HepG2 (cell line): ENCODE measurements at regions not wholly inside any gene's neighbourhood (a gene's known extent, or its start where the extent isn't known, plus 50 kb on each side); places are given as distances from the start of the nearest gene placed in this dataset.

Experiments
- ATAD3A ChIP-seq: sonication (generic); formaldehyde crosslinking; IDR thresholded peaks from 2 replicates; pipeline ENCODE4 v1.4.0; 2020; ENCODE audit warnings: missing genetic modification reagents
- ATF1 ChIP-seq: IDR thresholded peaks from 2 replicates; pipeline ENCODE4 v1.6.1; 2016; ENCODE audit warnings: mild to moderate bottlenecking, control low read depth
- CTCF ChIP-seq: sonication (generic); formaldehyde crosslinking; IDR thresholded peaks from 2 replicates; pipeline ENCODE4 v1.5.0; 2020; ENCODE audit warnings: mild to moderate bottlenecking, missing genetic modification reagents, moderate library complexity
- MTA3 ChIP-seq: sonication (generic); formaldehyde crosslinking; IDR thresholded peaks from 2 replicates; pipeline ENCODE4 v1.4.0; 2020; ENCODE audit warnings: missing genetic modification reagents
- POLR2A ChIP-seq, 2 experiments: IDR thresholded peaks; 2 replicates each; pipeline ENCODE4 v1.6.1; 2011; ENCODE audit warnings: low read depth in 2 of 2, low read length in 2 of 2, mild to moderate bottlenecking in 1 of 2, moderate library complexity in 1 of 2; ENCODE audit not compliant: insufficient read depth in 1 of 2
- POLR2AphosphoS5 ChIP-seq: IDR thresholded peaks from 2 replicates; pipeline ENCODE4 v1.6.1; 2012; ENCODE audit warnings: low read depth, low read length
- ZNF138 ChIP-seq: sonication (generic); formaldehyde crosslinking; IDR thresholded peaks from 2 replicates; pipeline ENCODE4 v1.5.0; 2020; ENCODE audit warnings: mild to moderate bottlenecking, low read depth, missing genetic modification reagents
- ZNF230 ChIP-seq: sonication (generic); formaldehyde crosslinking; IDR thresholded peaks from 2 replicates; pipeline ENCODE4 v1.4.0; 2020; ENCODE audit warnings: mild to moderate bottlenecking, missing genetic modification reagents
- TF ChIP-seq, protein P1 (sequence below): sonication (generic); formaldehyde crosslinking; IDR thresholded peaks from 2 replicates; pipeline ENCODE4 v1.4.0; 2020; ENCODE audit warnings: missing genetic modification reagents

DNA sequence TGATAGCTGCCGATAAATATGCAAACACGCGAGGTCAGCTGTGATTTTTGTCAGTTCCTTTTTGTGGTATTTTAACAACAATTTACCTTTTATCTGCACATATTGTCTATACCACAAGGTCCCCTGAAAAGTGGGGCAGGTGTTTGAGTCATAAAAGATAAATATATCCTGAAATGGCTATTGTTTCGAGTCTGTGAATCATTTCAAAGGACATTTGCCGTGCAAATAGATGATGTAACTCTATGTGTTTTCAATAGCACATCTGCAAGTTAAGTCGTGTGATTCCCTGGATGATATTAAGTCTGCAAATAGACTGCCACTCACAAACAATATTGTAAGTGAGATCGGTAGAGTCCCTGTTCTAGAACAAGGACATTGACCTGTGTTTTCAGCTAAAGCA lies 193.0 kb upstream of the PITRM1 start:
- TF ChIP-seq ATAD3A (no peak), POLR2A (IDR thresholded peaks at IDR 0.05; ENCODE audit: insufficient read depth in 1 of 2, low read depth in 2 of 2, low read length in 2 of 2) (no peak), CTCF (no peak), ZNF230 (CRISPR knock-in tag) (no peak), MTA3 (no peak), ATF1 (no peak), POLR2AphosphoS5 (no peak), ZNF138 (CRISPR knock-in tag) (no peak)
- TF ChIP-seq, protein P1, sequence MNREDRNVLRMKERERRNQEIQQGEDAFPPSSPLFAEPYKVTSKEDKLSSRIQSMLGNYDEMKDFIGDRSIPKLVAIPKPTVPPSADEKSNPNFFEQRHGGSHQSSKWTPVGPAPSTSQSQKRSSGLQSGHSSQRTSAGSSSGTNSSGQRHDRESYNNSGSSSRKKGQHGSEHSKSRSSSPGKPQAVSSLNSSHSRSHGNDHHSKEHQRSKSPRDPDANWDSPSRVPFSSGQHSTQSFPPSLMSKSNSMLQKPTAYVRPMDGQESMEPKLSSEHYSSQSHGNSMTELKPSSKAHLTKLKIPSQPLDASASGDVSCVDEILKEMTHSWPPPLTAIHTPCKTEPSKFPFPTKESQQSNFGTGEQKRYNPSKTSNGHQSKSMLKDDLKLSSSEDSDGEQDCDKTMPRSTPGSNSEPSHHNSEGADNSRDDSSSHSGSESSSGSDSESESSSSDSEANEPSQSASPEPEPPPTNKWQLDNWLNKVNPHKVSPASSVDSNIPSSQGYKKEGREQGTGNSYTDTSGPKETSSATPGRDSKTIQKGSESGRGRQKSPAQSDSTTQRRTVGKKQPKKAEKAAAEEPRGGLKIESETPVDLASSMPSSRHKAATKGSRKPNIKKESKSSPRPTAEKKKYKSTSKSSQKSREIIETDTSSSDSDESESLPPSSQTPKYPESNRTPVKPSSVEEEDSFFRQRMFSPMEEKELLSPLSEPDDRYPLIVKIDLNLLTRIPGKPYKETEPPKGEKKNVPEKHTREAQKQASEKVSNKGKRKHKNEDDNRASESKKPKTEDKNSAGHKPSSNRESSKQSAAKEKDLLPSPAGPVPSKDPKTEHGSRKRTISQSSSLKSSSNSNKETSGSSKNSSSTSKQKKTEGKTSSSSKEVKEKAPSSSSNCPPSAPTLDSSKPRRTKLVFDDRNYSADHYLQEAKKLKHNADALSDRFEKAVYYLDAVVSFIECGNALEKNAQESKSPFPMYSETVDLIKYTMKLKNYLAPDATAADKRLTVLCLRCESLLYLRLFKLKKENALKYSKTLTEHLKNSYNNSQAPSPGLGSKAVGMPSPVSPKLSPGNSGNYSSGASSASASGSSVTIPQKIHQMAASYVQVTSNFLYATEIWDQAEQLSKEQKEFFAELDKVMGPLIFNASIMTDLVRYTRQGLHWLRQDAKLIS (CRISPR knock-in tag) = no peak
